DMS153 treated with DMSO at 0.1 percent for 48 hours (cell line): ENCODE measurements at regions not wholly inside any gene's neighbourhood (a gene's known extent, or its start where the extent isn't known, plus 50 kb on each side); places are given as distances from the start of the nearest gene placed in this dataset.
"Not testable (repeated sequence)": the region's sequence is repeated elsewhere in the genome, so short reads cannot be mapped to it uniquely, and the experiment has no call there.

Experiments used
- DNase-seq: peaks from one replicate; lab custom pipeline; 2025; ENCODE audit not compliant: unreplicated experiment; lab: John Stamatoyannopoulos, UW

DNA sequence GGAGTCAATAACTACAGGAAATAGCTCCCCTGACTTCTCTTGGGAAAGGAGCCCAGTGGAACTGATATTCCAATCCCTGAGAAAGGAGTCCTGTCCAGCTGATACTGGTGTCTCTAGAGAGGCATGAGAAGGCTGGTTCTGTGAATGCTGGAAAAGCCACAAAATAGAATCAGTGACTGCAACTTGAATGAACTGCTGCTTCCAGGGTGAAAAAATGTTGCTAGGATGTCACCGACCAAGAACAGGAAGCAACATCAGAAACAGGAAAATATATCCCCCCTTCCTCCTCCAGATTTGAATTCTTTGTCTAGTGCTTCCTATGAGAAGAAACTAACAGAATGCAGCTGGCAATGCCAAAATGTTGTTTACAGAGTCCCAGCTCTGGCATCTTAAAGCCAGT, 269.3 kb upstream of the LYPLAL1 start:
- no peak for DNase-seq

DNA sequence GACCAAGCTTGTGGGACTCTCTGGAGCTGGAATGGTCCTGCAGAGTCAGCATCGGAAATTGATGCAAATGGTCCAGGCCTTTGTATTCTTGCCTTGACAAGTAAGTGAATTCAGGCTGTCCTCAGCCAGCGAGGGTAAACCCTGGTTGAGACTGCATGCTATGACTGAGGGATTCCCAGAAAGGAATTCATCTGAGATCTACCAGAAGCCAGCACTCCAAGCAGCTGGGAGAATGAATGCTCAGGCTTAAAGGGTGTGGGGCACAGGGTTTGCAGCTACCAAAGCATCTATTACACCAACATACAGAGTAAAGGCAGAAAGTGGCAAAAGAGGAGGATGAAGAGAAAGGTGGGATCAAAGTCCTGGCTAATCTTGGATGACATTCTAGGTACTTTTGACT, 257.0 kb upstream of the LYPLAL1 start:
- no peak for DNase-seq

GRCh38 chr1:218917656-218918055, 256.0 kb upstream of the LYPLAL1 start:
- DNase-seq, result no peak

DNA sequence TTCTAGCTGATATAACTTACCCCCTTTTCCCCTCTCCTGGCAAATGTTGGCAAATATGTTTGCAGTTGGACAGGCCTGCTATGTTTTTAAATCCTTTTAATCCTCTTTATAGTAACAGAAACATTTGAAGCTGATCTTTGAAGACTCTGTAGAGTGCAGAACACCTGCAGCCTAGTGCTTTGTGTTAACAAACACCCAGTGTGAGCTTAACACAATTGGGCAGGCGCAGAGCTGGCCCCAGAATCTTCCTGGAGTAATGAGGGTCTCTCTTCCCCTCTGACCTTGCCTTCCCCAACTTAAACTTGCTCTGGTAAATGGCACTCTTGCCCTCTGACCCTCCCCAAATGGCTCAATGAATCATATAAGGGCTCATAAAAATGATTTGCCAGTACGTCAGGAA, 247.9 kb upstream of the LYPLAL1 start:
- no peak for DNase-seq

DNA sequence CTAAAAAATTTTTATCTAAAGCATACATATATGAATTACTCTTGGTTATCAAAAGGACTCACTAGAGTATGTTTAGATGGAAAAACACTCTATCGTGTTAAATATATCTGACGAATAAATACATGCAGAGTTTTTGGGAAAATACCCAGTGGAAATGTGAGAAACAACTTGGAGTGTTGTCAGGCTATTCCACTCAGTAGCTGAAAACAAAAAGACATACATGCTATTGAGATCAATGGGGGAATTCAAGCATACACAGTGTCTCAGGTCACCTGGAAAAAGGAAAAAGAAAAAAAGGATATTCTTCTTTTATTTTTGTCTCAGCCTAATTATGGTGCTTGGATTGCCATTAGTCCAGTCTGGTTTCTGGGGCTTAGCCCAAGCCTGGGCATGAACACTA, 247.0 kb upstream of the LYPLAL1 start:
- no peak for DNase-seq

DNA sequence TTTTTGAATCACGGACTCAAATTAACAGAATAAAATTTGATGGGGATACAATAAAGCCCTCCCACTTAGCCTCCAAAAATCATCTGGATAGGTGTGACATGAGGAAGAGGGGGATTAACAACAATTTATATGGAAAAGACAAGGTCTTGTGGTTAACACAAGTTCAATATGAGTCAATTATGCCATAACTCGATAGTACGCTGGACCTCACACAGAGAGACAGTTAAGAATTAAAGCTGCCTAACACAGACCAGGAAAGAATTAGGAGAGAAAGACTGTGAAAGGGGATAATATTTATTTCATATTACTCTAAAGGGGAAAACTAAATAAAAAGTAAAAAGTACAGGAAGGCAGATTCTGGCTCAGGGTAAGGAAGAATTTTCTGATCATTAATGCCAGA, 243.7 kb upstream of the LYPLAL1 start:
- no peak for DNase-seq

DNA sequence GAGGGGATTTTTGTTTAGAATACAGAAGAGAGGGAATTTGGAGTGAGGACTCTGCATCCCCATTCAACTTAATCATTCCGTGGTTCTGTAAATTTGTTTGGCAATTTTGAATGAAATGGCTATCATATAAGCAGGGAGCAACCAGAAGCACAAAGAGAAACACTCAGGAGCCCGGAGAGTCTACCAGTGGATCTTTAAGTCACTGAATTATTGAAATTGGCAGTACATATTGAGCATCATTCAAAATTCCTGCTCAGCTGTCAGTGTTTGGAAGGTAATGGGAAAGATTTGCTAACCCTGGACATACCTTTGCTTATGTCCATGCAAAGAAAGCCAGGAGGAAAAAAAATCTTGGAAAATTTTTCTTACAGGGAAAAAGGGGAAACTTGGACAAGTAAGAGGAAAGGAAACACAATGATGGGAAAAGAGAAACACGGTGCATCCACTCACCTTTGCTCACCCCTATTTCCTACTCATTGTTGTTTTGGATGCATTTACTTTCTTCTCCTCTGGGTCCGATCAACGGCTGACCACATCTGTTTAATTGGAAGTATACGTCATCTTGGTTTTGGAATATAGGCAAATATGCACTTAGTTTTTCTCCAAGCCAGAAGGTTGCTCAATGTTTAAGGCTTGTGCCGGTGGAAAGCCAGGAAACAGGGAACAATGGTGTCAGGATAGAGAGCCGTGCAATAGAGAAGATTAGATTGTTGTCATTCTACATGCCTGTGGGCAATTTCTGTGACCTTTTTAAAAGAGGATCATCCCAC, 243.0 kb upstream of the LYPLAL1 start:
- DNase-seq, result no peak

GRCh38 chr1:218931324-218931723, 242.4 kb upstream of the LYPLAL1 start:
- DNase-seq, result no peak

- DNase-seq, result no peak
Observed at GRCh38 chr1:218933513-218933912, 240.2 kb upstream of the LYPLAL1 start.

DNA sequence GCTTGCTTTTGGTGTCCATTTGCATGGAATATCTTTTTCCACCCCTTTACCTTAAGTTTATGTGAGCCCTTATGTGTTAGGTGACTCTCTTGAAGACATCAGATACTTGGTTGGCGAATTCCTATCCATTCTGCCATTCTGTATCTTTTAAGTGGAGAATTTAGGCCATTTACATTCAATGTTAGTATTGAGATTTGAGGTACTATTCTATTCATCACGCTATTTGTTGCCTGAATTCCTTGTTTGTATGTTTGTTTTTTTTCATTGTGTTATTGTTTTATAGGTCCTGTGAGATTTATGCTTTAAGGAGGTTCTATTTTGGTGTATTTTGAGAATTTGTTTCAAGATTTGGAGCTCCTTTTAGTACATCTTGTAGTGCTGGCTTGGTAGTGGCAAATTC, 238.3 kb upstream of the LYPLAL1 start:
- not testable (repeated sequence) for DNase-seq

DNA sequence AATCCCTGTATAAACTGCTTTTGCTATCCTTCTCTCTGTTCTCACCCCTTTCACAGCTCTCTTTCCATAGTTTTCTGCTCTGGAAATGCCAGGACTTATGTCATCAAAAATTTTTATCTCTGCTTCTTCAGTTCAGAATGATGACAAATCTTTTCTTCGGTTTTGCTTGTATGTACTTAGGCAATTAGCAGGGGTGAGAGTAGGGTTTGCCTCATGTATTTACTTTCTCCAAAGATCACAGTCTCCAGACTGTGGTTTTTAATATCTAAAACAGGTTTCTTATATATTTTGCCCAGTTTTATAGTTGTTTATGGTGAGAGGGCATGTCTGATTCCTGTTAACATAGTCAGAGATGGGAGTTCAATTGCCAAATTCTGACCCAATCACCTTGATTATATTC, 235.4 kb upstream of the LYPLAL1 start:
- DNase-seq, result no peak

GRCh38 chr1:218939095-218939494, 234.6 kb upstream of the LYPLAL1 start:
- DNase-seq, result no peak

- DNase-seq, result no peak
Observed at GRCh38 chr1:218942431-218942830, 231.2 kb upstream of the LYPLAL1 start.

GRCh38 chr1:218943371-218943770, 230.3 kb upstream of the LYPLAL1 start:
- DNase-seq, result no peak

- no peak for DNase-seq
Observed at GRCh38 chr1:218945050-218945449, 228.6 kb upstream of the LYPLAL1 start.

DNA sequence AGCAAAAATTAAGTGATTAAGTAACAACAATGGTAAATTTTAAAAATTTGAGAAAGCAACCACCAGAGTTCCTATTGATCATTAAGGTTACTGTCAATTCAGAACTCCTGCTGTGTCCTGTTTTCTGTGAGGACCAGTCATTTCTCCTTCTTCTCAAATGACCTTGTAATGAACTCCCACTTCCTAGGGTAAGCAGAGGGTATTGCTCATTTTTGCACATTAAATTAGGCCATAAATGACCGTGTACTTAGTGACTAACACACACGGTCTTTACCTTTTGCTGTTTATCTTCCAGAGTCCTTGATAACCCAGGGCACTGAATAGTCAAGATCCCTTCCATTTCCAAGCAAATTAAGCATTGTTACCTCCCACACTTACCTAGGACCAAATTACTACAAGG, 227.5 kb upstream of the LYPLAL1 start:
- DNase-seq, result no peak

GRCh38 chr1:218948446-218948845, 225.2 kb upstream of the LYPLAL1 start:
- no peak for DNase-seq

GRCh38 chr1:218953386-218953785, 220.3 kb upstream of the LYPLAL1 start:
- DNase-seq, result no peak

DNA sequence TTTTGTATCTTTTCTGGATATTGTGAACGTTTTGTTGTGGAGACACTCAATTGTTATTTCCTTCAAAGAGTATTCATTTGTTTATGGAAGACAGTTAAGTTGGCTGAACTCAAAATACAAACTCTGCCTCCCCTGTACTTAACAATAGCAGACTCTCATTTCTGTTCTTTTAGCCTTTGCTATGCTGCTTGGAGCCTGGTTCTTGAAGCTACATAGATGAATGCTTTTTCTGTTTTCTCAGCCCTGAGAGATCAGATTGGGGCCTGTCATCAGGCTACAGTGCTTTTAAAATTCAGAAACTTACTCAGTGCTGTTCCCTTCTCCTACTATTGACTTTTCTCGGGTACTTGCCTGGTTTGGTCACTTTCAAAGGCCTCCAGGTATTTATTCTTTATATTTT, 215.7 kb upstream of the LYPLAL1 start:
- DNase-seq, result no peak

- no peak for DNase-seq
Observed at GRCh38 chr1:218959784-218960183, 213.9 kb upstream of the LYPLAL1 start.

GRCh38 chr1:218964471-218965185, 209.1 kb upstream of the LYPLAL1 start:
- no peak for DNase-seq

DNA sequence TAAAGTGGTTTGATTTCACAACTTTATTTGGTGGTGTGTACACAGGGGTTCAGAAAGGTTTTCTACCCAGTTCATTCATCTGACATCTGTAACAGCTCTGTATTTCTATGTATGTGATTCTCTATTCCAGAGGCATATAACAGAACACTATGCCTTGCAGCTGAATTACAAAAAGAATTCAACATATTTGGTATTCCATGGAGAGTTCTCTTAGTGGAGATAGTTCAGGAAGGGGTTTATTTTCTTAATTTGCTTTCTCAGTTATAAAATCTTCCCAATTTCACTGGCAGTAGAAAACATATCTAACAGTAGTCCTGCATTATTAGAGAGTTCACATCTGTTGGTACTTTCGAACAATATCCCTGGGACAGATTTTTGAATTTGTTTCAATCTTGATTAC, 207.9 kb upstream of the LYPLAL1 start:
- DNase-seq, result no peak

DNA sequence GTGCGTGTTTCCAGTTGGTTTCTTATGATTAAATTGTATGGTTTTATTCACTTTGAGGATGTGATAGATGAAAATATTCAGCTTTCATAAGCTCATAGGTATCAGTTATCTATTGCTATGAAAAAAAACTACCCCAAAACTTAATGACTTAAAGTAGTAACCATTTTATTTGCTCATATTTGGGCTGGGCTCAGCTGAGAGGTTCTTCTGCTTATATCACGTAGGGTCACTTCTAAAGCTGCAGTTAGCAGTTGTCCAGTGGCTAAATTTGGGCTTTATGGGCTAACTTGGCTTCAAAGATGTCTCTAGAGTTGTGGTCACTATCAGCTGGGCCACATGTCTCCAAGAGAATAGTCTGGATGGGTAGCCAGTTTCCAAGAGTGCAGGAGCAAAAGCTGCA, 206.4 kb upstream of the LYPLAL1 start:
- no peak for DNase-seq
